K562 (cell line): ENCODE measurements at regions not wholly inside any gene's neighbourhood (a gene's known extent, or its start where the extent isn't known, plus 50 kb on each side); places are given as distances from the start of the nearest gene placed in this dataset.
A peak's percentile ranks its signal among the peaks of the same experiment; 100 is the strongest.

Source experiments
- ATAC-seq: fragments of 200-7000 bp; cut with Tn5 transposase; 3 replicates; pipeline ENCODE4 v1.9.1; 2020; ENCODE audit warnings: moderate library complexity
- BruUV-seq: library from RNA; stranded (reverse); fragments of 400-500 nt; replicated peaks from 2 replicates; lab custom pipeline; 2021; lab: Mats Ljungman, UMichigan
- CTCF ChIA-PET: fragments of 300-600 bp; formaldehyde crosslinking; extraction: SDS; loops from one replicate; lab custom pipeline; 2021; ENCODE audit warnings: low intra/inter-chr PET ratio; lab: Yijun Ruan, JAX
- POLR2A ChIA-PET: fragments of 300-600, 350-650 bp; sonication (Branson Sonifier 250); formaldehyde crosslinking; extraction: SDS; loops from one replicate; lab custom pipeline; 2021; ENCODE audit warnings: antibody characterized with exemption, inconsistent platforms; lab: Yijun Ruan, JAX
- DNase-seq, 4 experiments: peaks; one replicate each; pipeline versions ENCODE4 v3.0.0 to v3.0.0-alpha.2; 2011 to 2018; ENCODE audit warnings: low spot score in 3 of 4, mixed read lengths in 3 of 4; ENCODE audit errors: extremely low read depth in 1 of 4
- FAIRE-seq: peaks from 2 replicates; lab custom pipeline; 2011; peaks lifted over from hg19 to GRCh38; lab: Jason Lieb, UNC
- H2AFZ ChIP-seq: 2 replicates; pipeline ENCODE4 v1.6.0; 2011; ENCODE audit warnings: low read depth, low read length, control low read depth, inconsistent platforms
- H3K27ac ChIP-seq: fragments of 200-600 bp; 3 replicates; pipeline ENCODE4 v1.8.0; 2011; ENCODE audit warnings: low read depth, mild to moderate bottlenecking, control low read depth, inconsistent platforms, low read length, moderate library complexity, mixed read lengths; ENCODE audit errors: extremely low read depth
- H3K27me3 ChIP-seq, 2 experiments: fragments of 300-600 bp in 1 of 2; 2 replicates in 1 of 2; 3 replicates in 1 of 2; pipeline versions ENCODE4 v1.6.0 to v1.8.0; 2011; ENCODE audit warnings: inconsistent platforms in 2 of 2, low read length in 2 of 2, mild to moderate bottlenecking in 1 of 2, mixed read lengths in 1 of 2, moderate library complexity in 1 of 2; ENCODE audit not compliant: control insufficient read depth in 2 of 2, insufficient read depth in 2 of 2
- H3K36me3 ChIP-seq: fragments of 300-600 bp; 3 replicates; pipeline ENCODE4 v1.8.0; 2011; ENCODE audit warnings: mild to moderate bottlenecking, low read length, inconsistent platforms; ENCODE audit not compliant: control insufficient read depth, insufficient read depth
- H3K4me1 ChIP-seq, 2 experiments: fragments of 200-600 bp in 1 of 2; replicated peaks in 1 of 2; 2 replicates in 1 of 2; 3 replicates in 1 of 2; pipeline versions ENCODE4 v1.5.1 to v1.8.0; 2011; ENCODE audit warnings: inconsistent platforms in 2 of 2, low read length in 2 of 2, mild to moderate bottlenecking in 1 of 2, mixed read lengths in 1 of 2, moderate library complexity in 1 of 2; ENCODE audit not compliant: control insufficient read depth in 2 of 2, insufficient read depth in 2 of 2
- H3K4me2 ChIP-seq: 2 replicates; pipeline ENCODE4 v1.6.1; 2011; ENCODE audit warnings: low read length, control low read depth, inconsistent platforms, mixed read lengths; ENCODE audit not compliant: insufficient read depth
- H3K4me3 ChIP-seq: fragments of 200-600 bp; sonication (generic), shearing (Covaris generic); 2 replicates; pipeline ENCODE4 v1.5.1; 2016; ENCODE audit warnings: control low read depth, inconsistent platforms
- H3K79me2 ChIP-seq: fragments of 200-600 bp; 3 replicates; pipeline ENCODE4 v1.8.0; 2011; ENCODE audit warnings: low read length, inconsistent platforms; ENCODE audit not compliant: control insufficient read depth, insufficient read depth
- H3K9ac ChIP-seq, 2 experiments: 2 replicates each; pipeline versions ENCODE4 v1.6.0 to v1.6.1; 2011; ENCODE audit warnings: low read depth in 2 of 2, low read length in 2 of 2, control low read depth in 1 of 2, inconsistent platforms in 1 of 2, mild to moderate bottlenecking in 1 of 2, mixed read lengths in 1 of 2; ENCODE audit not compliant: insufficient read depth in 1 of 2
- H3K9me1 ChIP-seq: one replicate; pipeline ENCODE4 v1.6.0; 2011; ENCODE audit warnings: inconsistent platforms, mild to moderate bottlenecking, low read length, moderate library complexity; ENCODE audit not compliant: control insufficient read depth, insufficient read depth
- H3K9me3 ChIP-seq: replicated peaks from 2 replicates; pipeline ENCODE4 v1.5.1; 2011; ENCODE audit warnings: low read depth, low read length, inconsistent platforms; ENCODE audit not compliant: control insufficient read depth, insufficient read depth
- H4K20me1 ChIP-seq: replicated peaks from 2 replicates; pipeline ENCODE4 v1.6.1; 2011; ENCODE audit warnings: low read length, inconsistent platforms, mixed read lengths; ENCODE audit not compliant: control insufficient read depth, insufficient read depth
- ATF7 ChIP-seq: fragments of 450-650 bp; IDR thresholded peaks from 2 replicates; pipeline ENCODE4 v1.7.1; 2014; ENCODE audit warnings: mild to moderate bottlenecking, moderate library complexity
- DIDO1 ChIP-seq: fragments of 450-650 bp; IDR thresholded peaks from 2 replicates; pipeline ENCODE4 v1.6.1; 2016; ENCODE audit warnings: low read depth, missing biosample characterization, missing genetic modification characterization
- NR0B1 ChIP-seq: fragments of 450-650 bp; IDR thresholded peaks from one replicate; pipeline ENCODE4 v1.6.1; 2018; ENCODE audit warnings: mild to moderate bottlenecking, moderate library complexity; ENCODE audit not compliant: partially characterized antibody
- NR2C2 ChIP-seq, 2 experiments: fragments of 200-800 bp in 1 of 2; sonication (Bioruptor generic) in 1 of 2; sonication (generic) in 1 of 2; formaldehyde crosslinking in 1 of 2; IDR thresholded peaks; 2 replicates each; pipeline versions ENCODE4 v1.6.1 to v1.8.0; 2016 to 2022; ENCODE audit warnings: mild to moderate bottlenecking in 1 of 2, missing compliant biosample characterization in 1 of 2, missing genetic modification characterization in 1 of 2, missing genetic modification reagents in 1 of 2
- PREB ChIP-seq: sonication (generic); formaldehyde crosslinking; IDR thresholded peaks from 2 replicates; pipeline ENCODE4 v1.8.1; 2023; ENCODE audit warnings: mild to moderate bottlenecking, missing genetic modification reagents
- SMARCB1 ChIP-seq: IDR thresholded peaks from 2 replicates; pipeline ENCODE4 v1.6.1; 2011; ENCODE audit warnings: improper control_type of control experiment, low read depth; ENCODE audit not compliant: insufficient read length
- UBTF ChIP-seq, 2 experiments: IDR thresholded peaks; 2 replicates each; pipeline ENCODE4 v1.6.1; 2012; ENCODE audit warnings: improper control_type of control experiment in 2 of 2, low read depth in 2 of 2, low read length in 2 of 2, borderline replicate concordance in 1 of 2
- ZNF165 ChIP-seq: fragments of 250-450 bp; sonication (Bioruptor Pico); IDR thresholded peaks from 2 replicates; pipeline ENCODE4 v1.4.0; 2020; ENCODE audit warnings: borderline replicate concordance
- ZNF512 ChIP-seq: IDR thresholded peaks from 2 replicates; pipeline ENCODE4 v1.6.1; 2016; ENCODE audit warnings: missing genetic modification characterization, missing compliant biosample characterization
- ZNF518B ChIP-seq: fragments of 250-450 bp; sonication (Bioruptor Pico); IDR thresholded peaks from 2 replicates; pipeline ENCODE4 v1.5.0; 2021; ENCODE audit warnings: mild to moderate bottlenecking, moderate library complexity
- ZNF780A ChIP-seq: fragments of 250-450 bp; sonication (Bioruptor Pico); IDR thresholded peaks from 2 replicates; pipeline ENCODE4 v1.5.0; 2021; ENCODE audit warnings: mild to moderate bottlenecking
- WGBS: fragments of 100-300 bp; shearing (Covaris generic); methylation state at CpG from one replicate; pipeline ENCODE4 v1.1.6; 2016; ENCODE audit warnings: low coverage, mixed read lengths; ENCODE audit not compliant: insufficient coverage; ENCODE audit errors: missing lambda C conversion rate; 5-methylcytosine and 5-hydroxymethylcytosine counted together
- in situ Hi-C: fragments of 300-500 bp; cut with MboI; formaldehyde crosslinking; loops from 4 replicates; pipeline ENCODE4 v1.15.0; 2018; ENCODE audit warnings: inconsistent platforms, mixed read lengths
- intact Hi-C: fragments of 100-400 bp; cut with micrococcal nuclease; formaldehyde crosslinking; loops from 2 replicates; pipeline ENCODE4 v1.14.2; 2022

GRCh38 chr13:104773775-104774174 is 1707.6 kb upstream of the SLC10A2 start:
- Histone ChIP-seq H3K36me3 (no peaks in the 10 kb centered on the region), H3K4me3 (no peak overlapping the region), H2AFZ (no peak overlapping the region), H3K79me2 (no peaks in the 10 kb centered on the region), H3K4me1 (no peaks in the 10 kb centered on the region), H3K9ac (no peak overlapping the region), H3K4me2 (no peak overlapping the region), H3K27ac (no peak overlapping the region), H3K9me1 (no peaks in the 10 kb centered on the region), H3K27me3 (no peaks in the 10 kb centered on the region), H3K9me3 (no peaks in the 10 kb centered on the region), H4K20me1 (no peaks in the 10 kb centered on the region)
- intact Hi-C loops, result no loop called here
- ATAC-seq (no peak), FAIRE-seq (no peak), DNase-seq (peak in 1 of 4 experiments; percentile 1)
- BruUV-seq, result no TSS peak
- ChIA-PET POLR2A (no interaction called here), CTCF (no interaction called here)
- 14% methylated on average over 1 of the region's 2 CpGs for WGBS
- in situ Hi-C loops, result no loop called here
- TF ChIP-seq NR0B1 (no peak), ATF7 (no peak), SMARCB1 (no peak), ZNF165 (CRISPR knock-in tag) (no peak), NR2C2 (CRISPR knock-in tag; IDR thresholded peaks at IDR 0.05) (no peak), NR2C2 (tag; IDR thresholded peaks at IDR 0.05) (no peak), ZNF780A (CRISPR knock-in tag) (no peak), ZNF512 (tag) (no peak), PREB (CRISPR knock-in tag) (no peak), UBTF (IDR thresholded peaks at IDR 0.05; ENCODE audit: borderline replicate concordance in 1 of 2, low read depth in 2 of 2, low read length in 2 of 2) (no peak), ZNF518B (CRISPR knock-in tag) (no peak), DIDO1 (no peak)
